Suprapubic skin (tissue), 4 donors: ENCODE measurements at regions not wholly inside any gene's neighbourhood (a gene's known extent, or its start where the extent isn't known, plus 50 kb on each side); places are given as distances from the start of the nearest gene placed in this dataset.

Source experiments
- EP300 ChIP-seq: sonication (generic); formaldehyde crosslinking; IDR thresholded peaks from one replicate; pipeline ENCODE4 v1.6.1; 2017; ENCODE audit warnings: antibody characterized with exemption
- POLR2A ChIP-seq, 2 donors: fragments of 450-650 bp; IDR thresholded peaks; one replicate each; pipeline ENCODE4 v1.6.1; 2017; ENCODE audit warnings: antibody characterized with exemption in 2 of 2, mild to moderate bottlenecking in 2 of 2, moderate library complexity in 2 of 2
- POLR2AphosphoS5 ChIP-seq, 3 donors: sonication (generic); formaldehyde crosslinking; IDR thresholded peaks; one replicate each; pipeline ENCODE4 v1.6.1; 2017; ENCODE audit warnings: antibody characterized with exemption in 3 of 3
- TF ChIP-seq, protein P1 (sequence below), 2 donors: fragments of 200-600 bp in 1 of 2; fragments of 450-650 bp in 1 of 2; sonication (generic) in 1 of 2; IDR thresholded peaks; one replicate each; pipeline ENCODE4 v1.5.1; 2016 to 2019; ENCODE audit warnings: antibody characterized with exemption in 2 of 2, mild to moderate bottlenecking in 1 of 2, moderate library complexity in 1 of 2

DNA sequence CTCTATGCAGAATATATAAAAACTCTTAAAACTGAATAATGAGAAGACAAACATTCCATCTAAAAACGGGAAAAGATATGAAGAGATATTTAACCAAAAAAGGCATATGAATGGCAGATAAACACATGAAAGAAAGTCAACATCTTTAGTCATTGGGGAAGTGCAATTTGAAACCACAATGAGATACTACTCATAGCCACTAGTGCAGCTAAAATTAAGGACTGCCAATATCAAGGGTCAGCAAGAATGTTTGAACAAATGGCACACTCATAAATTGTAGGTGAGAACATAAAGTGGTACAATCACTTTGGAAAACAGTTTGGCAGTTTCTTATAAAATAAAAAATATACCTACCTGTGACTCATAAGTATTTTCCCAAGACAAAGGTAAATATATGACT, 534.9 kb upstream of the DIPK2B start:
- TF ChIP-seq, protein P1, sequence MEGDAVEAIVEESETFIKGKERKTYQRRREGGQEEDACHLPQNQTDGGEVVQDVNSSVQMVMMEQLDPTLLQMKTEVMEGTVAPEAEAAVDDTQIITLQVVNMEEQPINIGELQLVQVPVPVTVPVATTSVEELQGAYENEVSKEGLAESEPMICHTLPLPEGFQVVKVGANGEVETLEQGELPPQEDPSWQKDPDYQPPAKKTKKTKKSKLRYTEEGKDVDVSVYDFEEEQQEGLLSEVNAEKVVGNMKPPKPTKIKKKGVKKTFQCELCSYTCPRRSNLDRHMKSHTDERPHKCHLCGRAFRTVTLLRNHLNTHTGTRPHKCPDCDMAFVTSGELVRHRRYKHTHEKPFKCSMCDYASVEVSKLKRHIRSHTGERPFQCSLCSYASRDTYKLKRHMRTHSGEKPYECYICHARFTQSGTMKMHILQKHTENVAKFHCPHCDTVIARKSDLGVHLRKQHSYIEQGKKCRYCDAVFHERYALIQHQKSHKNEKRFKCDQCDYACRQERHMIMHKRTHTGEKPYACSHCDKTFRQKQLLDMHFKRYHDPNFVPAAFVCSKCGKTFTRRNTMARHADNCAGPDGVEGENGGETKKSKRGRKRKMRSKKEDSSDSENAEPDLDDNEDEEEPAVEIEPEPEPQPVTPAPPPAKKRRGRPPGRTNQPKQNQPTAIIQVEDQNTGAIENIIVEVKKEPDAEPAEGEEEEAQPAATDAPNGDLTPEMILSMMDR (IDR thresholded peaks at IDR 0.05), result no peak
- TF ChIP-seq POLR2A (IDR thresholded peaks at IDR 0.05), result no peak
- TF ChIP-seq EP300, result no peak
- no peak for TF ChIP-seq POLR2AphosphoS5 (IDR thresholded peaks at IDR 0.05)
